Kasumi-1 (cell line): ENCODE measurements at regions not wholly inside any gene's neighbourhood (a gene's known extent, or its start where the extent isn't known, plus 50 kb on each side); places are given as distances from the start of the nearest gene placed in this dataset.

Experiments used
- DNase-seq, 2 experiments: peaks; one replicate each; lab custom pipeline; 2025; lab: John Stamatoyannopoulos, UW

- no peak for DNase-seq
Measured at GRCh38 chr6:6781873-6782227, 193.3 kb downstream of the LY86 start.

- no peak for DNase-seq
Measured at GRCh38 chr6:6783721-6784120, 195.2 kb downstream of the LY86 start.

GRCh38 chr6:6784514-6785162 lies 196.1 kb downstream of the LY86 start:
- no peak for DNase-seq

GRCh38 chr6:6785163-6785521 lies 196.6 kb downstream of the LY86 start:
- DNase-seq, result no peak

GRCh38 chr6:6788394-6789032 lies 200.0 kb downstream of the LY86 start:
- peak; percentile 45 to 55 for DNase-seq

- no peak for DNase-seq
Measured at GRCh38 chr6:6790393-6790792, 201.9 kb downstream of the LY86 start.

GRCh38 chr6:6790891-6791290 lies 202.4 kb downstream of the LY86 start:
- no peak for DNase-seq

- peak; percentile 85 to 86 for DNase-seq
Measured at GRCh38 chr6:6793388-6794250, 205.1 kb downstream of the LY86 start.

- DNase-seq, result no peak
Measured at GRCh38 chr6:6795393-6795792, 206.9 kb downstream of the LY86 start.

- DNase-seq, result no peak
Measured at GRCh38 chr6:6796818-6797217, 208.3 kb downstream of the LY86 start.

GRCh38 chr6:6798448-6798860 lies 209.9 kb downstream of the LY86 start:
- DNase-seq, result no peak

GRCh38 chr6:6801005-6801335 lies 212.4 kb downstream of the LY86 start:
- DNase-seq, result no peak

- no peak for DNase-seq
Measured at GRCh38 chr6:6801635-6802218, 213.2 kb downstream of the LY86 start.

GRCh38 chr6:6803180-6803977 lies 214.9 kb downstream of the LY86 start:
- no peak for DNase-seq

GRCh38 chr6:6804843-6805615 lies 216.5 kb downstream of the LY86 start:
- DNase-seq, result no peak

GRCh38 chr6:6806844-6807518 lies 218.5 kb downstream of the LY86 start:
- peak; percentile 73 to 80 for DNase-seq

GRCh38 chr6:6808343-6808742 lies 219.8 kb downstream of the LY86 start:
- DNase-seq, result no peak

- DNase-seq, result no peak
Measured at GRCh38 chr6:6808915-6809314, 220.4 kb downstream of the LY86 start.

GRCh38 chr6:6810727-6811126 lies 222.2 kb downstream of the LY86 start:
- DNase-seq, result no peak

GRCh38 chr6:6811128-6812009 lies 222.8 kb downstream of the LY86 start:
- no peak for DNase-seq
